NCI-H460 (cell line): ENCODE measurements at regions not wholly inside any gene's neighbourhood (a gene's known extent, or its start where the extent isn't known, plus 50 kb on each side); places are given as distances from the start of the nearest gene placed in this dataset.
"Not testable (repeated sequence)": the region's sequence is repeated elsewhere in the genome, so short reads cannot be mapped to it uniquely, and the experiment has no call there.

Experiments used
- DNase-seq: peaks from one replicate; pipeline ENCODE4 v3.0.0-alpha.2; 2016; ENCODE audit warnings: low read depth; ENCODE audit errors: extremely low read depth

- DNase-seq: no peak
These were observed 96.8 kb upstream of the IFNG-AS1 start for GRCh38 chr12:67892259-67893021.

- no peak for DNase-seq
These were observed 96.1 kb upstream of the IFNG-AS1 start for GRCh38 chr12:67893022-67893580.

GRCh38 chr12:67900418-67900817 lies 88.8 kb upstream of the IFNG-AS1 start:
- DNase-seq: not testable (repeated sequence)

DNA sequence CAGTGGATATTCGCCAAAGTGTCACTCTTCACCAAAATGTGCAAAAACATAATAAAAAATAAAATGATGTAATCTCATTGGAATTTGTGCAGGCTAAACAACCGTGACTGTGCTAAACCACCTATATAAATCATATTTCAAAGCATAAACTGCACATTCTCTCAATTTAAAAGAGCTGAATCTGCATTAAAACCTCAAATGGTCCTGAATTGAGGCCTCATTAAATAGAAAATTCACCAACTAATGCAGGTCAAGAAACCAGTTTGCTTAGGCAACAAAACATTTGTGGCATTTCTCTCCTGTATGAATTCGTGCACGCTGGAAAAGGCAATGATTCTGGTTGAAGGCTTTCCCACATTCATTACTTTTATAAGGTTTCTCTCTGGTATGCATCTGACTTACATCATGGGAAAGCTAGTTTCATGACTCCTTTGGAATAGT lies 80.1 kb upstream of the IFNG-AS1 start:
- DNase-seq: no peak

GRCh38 chr12:67909681-67910080 lies 79.6 kb upstream of the IFNG-AS1 start:
- no peak for DNase-seq

- DNase-seq: no peak
These were observed 78.6 kb upstream of the IFNG-AS1 start for GRCh38 chr12:67910360-67911274.

DNA sequence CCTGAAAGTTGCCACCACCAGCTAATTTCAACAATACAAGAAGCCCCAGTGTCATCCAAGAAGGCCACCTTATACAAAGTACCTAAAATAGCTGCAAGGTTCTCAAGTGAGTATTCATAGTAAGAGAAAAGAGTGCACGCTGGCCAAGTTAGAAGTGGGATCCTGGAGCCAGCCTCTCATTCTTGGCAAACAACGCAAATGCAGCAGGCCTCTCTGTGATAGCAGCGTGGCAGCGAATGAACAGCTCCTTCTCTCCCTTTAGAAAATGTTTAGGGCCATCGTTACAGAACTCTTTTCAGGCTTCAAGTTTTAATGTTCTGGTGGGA lies 78.0 kb upstream of the IFNG-AS1 start:
- no peak for DNase-seq

- no peak for DNase-seq
These were observed 77.5 kb upstream of the IFNG-AS1 start for GRCh38 chr12:67911789-67912188.

- no peak for DNase-seq
These were observed 73.9 kb upstream of the IFNG-AS1 start for GRCh38 chr12:67915335-67915851.

- no peak for DNase-seq
These were observed 72.8 kb upstream of the IFNG-AS1 start for GRCh38 chr12:67916266-67916970.

- DNase-seq: no peak
These were observed 71.4 kb upstream of the IFNG-AS1 start for GRCh38 chr12:67917811-67918210.

DNA sequence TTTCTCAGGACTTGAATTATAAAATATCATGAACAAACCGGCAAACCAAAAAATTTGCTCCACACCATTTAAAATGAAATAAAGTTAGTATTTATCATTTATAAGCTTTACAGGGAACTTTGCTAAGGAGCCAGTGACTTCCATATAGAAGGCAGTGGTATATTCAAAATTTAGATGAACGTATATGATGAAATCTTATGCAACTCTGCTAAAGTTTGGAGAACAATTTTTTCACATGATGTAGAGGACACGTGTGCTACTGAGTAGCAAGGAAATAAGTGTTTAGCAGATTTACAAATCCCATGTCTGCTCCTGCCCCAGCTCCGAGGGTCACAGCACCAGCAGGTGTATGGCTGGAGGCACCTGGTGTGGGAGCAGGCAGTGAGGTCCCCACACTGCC lies 70.8 kb upstream of the IFNG-AS1 start:
- DNase-seq: no peak

DNA sequence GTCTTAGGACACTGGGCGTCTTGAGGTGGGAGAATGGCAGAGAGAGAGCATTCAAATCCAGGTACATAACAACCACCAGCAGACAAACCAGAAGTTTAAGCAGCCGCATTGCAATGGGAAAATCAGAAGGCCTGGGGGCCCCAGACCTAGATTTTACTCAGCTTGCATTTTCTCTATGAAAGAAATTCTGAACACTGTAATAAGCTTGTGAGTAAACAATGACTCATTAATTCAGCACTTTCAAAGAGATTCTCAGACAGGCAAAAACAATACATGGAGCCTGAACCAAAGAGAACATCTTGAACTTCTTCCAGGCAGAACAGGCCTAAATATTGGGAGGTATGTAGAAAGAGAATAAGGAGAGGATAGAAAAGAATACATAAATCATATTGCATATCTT lies 69.8 kb upstream of the IFNG-AS1 start:
- DNase-seq: no peak

DNA sequence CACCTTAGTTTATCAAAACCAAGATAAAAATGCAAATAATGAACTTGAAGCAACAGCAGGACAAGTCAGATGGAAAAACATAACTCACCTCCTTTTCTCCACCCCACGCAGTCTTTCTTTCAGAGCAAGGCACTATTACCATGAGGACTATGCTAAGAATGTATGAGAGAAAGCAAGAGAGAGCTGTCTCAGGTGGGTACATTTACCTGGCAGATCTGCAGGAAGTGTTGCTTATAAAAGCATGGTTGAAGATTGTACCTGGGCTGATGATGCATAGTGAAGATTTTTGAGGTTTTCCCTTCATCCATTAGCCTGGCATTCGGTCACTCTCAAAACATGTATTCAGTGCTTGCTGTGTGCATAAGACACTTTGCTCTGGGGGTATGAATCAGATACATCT lies 68.8 kb upstream of the IFNG-AS1 start:
- no peak for DNase-seq

DNA sequence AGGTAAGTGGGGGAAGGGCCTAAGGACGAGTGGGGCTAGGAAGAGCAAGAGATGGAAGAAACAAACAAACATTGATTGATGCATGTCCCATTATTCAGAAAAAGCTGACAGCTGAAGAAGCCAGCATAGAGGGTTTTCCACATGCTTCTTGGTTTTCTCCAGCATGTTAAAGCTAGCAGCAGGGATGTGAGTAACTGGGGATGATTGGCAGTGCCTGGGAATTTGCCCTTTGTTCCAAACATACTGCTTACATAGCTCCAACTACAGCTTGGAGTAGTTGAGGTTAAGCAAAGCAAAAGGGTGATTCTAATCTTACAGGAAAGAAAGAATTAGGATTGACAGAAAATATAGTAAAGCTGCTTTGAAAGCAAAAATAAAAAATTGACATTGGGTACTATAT lies 68.0 kb upstream of the IFNG-AS1 start:
- DNase-seq: no peak

GRCh38 chr12:67922245-67922644 lies 67.0 kb upstream of the IFNG-AS1 start:
- no peak for DNase-seq

DNA sequence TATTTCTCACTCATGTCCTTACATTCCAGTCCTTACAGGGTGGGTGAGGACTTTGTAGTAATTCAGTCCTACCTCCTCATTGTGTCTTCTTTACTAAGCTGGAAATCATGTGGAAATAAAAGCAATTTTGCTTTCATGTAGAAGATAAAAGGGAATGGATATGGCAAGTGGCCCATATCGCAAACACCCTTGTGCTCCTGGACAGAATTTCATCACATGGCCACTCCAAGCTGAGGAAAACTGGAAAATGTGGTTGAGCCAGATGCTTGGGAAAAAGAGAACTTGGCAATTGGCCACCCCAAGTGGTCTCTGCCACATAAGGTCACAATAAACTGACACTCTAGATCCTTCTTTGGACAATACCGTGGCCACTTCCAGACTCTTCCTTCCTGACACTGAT lies 64.2 kb upstream of the IFNG-AS1 start:
- DNase-seq: no peak

DNA sequence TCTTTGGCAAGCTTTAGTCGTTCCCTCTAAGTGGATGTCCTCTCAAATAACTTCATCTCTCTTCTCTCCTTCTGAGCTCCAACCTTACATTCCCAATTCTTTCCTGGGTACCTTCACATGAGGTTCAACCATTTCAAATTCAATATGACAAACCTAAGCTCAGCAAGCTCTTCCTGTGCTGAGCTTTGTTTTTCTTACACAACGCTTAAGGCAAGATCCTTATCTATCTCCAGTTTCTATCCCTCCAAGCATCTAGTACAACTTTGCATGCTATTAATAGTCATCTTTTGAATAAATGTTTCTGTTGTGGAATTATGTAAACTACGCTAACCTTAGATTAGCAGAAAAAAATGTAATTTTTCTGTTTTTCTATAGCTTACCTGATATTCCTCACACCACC lies 63.7 kb upstream of the IFNG-AS1 start:
- no peak for DNase-seq

DNA sequence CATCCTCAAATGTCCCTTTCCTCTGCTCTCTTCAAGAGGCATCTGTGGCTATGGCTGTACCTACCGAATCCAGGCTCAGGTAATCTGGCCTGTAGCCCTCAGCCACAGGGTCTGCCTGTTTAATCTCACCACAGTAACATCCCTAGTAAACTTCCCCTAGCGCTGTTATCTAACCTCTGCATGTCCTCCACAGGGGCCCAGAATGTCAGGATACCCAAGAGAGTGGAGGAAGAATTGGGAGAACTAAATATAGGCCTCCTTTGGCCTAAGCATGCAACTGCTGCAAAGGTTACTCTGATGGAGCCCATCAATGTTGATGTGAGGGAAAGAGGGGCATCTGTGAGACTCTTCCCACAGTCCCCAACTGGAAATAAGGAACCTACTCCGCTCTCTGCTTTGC lies 63.2 kb upstream of the IFNG-AS1 start:
- no peak for DNase-seq

DNA sequence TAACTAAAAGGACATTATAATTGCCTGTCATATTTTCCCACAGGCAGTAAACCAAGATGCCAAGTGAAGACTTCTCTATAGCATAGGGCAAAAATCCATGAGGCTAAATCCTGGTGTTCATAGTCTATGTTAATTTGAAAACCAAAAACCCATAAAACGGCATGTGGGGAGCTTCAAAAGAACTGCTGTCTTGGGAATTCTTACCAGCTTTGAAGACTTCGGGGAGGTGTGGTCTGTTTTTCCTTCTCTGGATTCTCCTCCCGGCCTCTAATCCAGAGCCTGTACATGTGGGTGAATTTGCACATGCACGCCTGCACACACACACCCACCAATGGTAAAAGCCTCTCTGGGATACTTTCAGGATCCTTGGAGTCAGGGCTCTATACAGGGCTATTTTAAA lies 61.9 kb upstream of the IFNG-AS1 start:
- no peak for DNase-seq

DNA sequence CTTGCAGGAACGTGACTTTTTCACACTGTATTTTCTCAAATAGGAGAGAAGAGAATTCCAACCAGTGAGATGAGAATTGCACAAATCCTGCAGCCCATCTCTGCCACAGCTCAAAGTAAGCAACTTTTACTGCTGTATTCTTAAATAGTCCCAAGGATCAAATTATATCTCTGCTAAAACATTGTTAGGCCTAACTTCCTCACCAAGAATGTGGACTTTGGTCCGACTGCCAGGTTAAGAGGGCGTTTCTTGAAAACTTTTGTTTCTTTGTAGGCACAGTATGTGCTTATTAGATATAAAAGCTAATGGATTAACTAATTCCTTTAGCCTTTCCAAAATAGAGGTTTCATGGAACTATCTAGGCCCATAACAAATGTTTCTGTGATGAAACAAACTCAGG lies 61.4 kb upstream of the IFNG-AS1 start:
- no peak for DNase-seq
